Upper lobe of left lung (tissue), 6 donors: ENCODE measurements at regions not wholly inside any gene's neighbourhood (a gene's known extent, or its start where the extent isn't known, plus 50 kb on each side); places are given as distances from the start of the nearest gene placed in this dataset.
"Not testable (repeated sequence)": the region's sequence is repeated elsewhere in the genome, so short reads cannot be mapped to it uniquely, and the experiment has no call there.

ENCODE experiments used
- ATAC-seq, 2 donors: fragments of 200-7000 bp; cut with Tn5 transposase; one replicate each; pipeline ENCODE4 v1.9.1; 2022; ENCODE audit warnings: mild to moderate bottlenecking in 2 of 2, moderate library complexity in 2 of 2; ENCODE audit not compliant: low FRiP score in 2 of 2
- DNase-seq, 2 donors: peaks; one replicate each; pipeline ENCODE4 v3.0.0-alpha.2; 2019 to 2020
- H3K27ac ChIP-seq, 4 donors: fragments of 200-600 bp; sonication (generic); one replicate each; pipeline ENCODE4 v1.5.1; 2016 to 2019
- H3K27me3 ChIP-seq, 4 donors: fragments of 200-600 bp; sonication (generic); one replicate each; pipeline ENCODE4 v1.5.1; 2017 to 2019
- H3K36me3 ChIP-seq, 4 donors: fragments of 200-600 bp; sonication (generic); one replicate each; pipeline ENCODE4 v1.5.1; 2016 to 2019
- H3K4me1 ChIP-seq, 4 donors: fragments of 200-600 bp; sonication (generic); one replicate each; pipeline ENCODE4 v1.5.1; 2018 to 2019
- H3K4me3 ChIP-seq, 4 donors: fragments of 200-600 bp; sonication (generic); one replicate each; pipeline ENCODE4 v1.5.1; 2017 to 2019; ENCODE audit warnings: mild to moderate bottlenecking in 2 of 4, moderate library complexity in 1 of 4
- H3K9me3 ChIP-seq, 4 donors: fragments of 200-600 bp; sonication (generic); one replicate each; pipeline ENCODE4 v1.5.1; 2018 to 2019
- EP300 ChIP-seq, 4 donors: sonication (generic); formaldehyde crosslinking; IDR thresholded peaks; one replicate each; pipeline ENCODE4 v1.5.1; 2017; ENCODE audit warnings: antibody characterized with exemption in 4 of 4, control low read depth in 2 of 4
- POLR2A ChIP-seq, 4 donors: fragments of 450-650 bp; IDR thresholded peaks; one replicate each; pipeline ENCODE4 v1.5.1; 2016 to 2017; ENCODE audit warnings: antibody characterized with exemption in 4 of 4, mild to moderate bottlenecking in 2 of 4
- POLR2AphosphoS5 ChIP-seq, 2 donors: sonication (generic); formaldehyde crosslinking; IDR thresholded peaks; one replicate each; pipeline ENCODE4 v1.5.1; 2017; ENCODE audit warnings: antibody characterized with exemption in 2 of 2
- WGBS, 2 donors: methylation state at CpG; one replicate each; pipeline ENCODE4 v1.1.5; 2017 to 2018; 5-methylcytosine and 5-hydroxymethylcytosine counted together
- TF ChIP-seq, protein P1 (sequence below), 6 experiments: fragments of 450-650 bp in 4 of 6; fragments of 200-600 bp in 2 of 6; sonication (generic) in 2 of 6; IDR thresholded peaks; one replicate each; pipeline ENCODE4 v1.5.1; 2016 to 2019; ENCODE audit warnings: antibody characterized with exemption in 6 of 6
- donor health status: DM: no; HTN: no; CAD: no; lungs with moderate emphysema.
- donor health status: DM: no; HTN: yes; CAD: no; lungs with severe emphysema.

DNA sequence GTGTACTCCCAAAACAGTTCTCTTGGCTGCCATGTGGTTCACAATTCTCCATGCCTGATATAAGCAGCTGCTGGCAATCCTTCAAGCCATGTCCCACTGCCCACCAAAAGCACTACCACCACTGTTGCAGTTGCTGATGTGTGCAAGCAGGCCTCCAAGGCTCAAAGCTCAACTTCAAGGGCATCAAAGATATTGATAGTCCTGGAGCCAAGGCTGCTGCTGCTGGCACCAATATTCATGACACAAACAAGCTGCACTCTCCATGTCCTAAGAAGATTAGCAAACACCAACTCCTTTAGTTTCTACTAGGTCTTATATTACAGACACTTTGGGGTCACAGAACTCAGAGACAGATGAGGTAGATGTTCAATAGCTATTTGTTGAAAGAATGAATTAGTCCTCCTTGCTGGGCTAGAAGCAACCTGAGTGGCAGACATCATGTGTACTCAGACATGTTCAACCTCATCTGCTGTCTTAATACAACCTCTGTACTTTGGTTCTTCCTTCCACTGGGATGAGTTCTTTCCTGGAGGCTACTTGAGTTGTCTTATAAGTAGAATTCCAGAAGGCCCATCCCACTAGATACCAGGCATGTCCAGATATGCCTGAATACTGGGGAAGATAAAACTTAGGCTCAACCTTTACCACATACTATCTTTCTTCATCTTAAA lies 104.5 kb upstream of the UGP2 start:
- peak overlapping the region in 1 of 4 donors; percentile 28 for H3K27ac ChIP-seq
- TF ChIP-seq POLR2AphosphoS5 (IDR thresholded peaks at IDR 0.05) (no peak), POLR2A (IDR thresholded peaks at IDR 0.05) (no peak), EP300 (IDR thresholded peaks at IDR 0.05) (no peak)
- TF ChIP-seq, protein P1, sequence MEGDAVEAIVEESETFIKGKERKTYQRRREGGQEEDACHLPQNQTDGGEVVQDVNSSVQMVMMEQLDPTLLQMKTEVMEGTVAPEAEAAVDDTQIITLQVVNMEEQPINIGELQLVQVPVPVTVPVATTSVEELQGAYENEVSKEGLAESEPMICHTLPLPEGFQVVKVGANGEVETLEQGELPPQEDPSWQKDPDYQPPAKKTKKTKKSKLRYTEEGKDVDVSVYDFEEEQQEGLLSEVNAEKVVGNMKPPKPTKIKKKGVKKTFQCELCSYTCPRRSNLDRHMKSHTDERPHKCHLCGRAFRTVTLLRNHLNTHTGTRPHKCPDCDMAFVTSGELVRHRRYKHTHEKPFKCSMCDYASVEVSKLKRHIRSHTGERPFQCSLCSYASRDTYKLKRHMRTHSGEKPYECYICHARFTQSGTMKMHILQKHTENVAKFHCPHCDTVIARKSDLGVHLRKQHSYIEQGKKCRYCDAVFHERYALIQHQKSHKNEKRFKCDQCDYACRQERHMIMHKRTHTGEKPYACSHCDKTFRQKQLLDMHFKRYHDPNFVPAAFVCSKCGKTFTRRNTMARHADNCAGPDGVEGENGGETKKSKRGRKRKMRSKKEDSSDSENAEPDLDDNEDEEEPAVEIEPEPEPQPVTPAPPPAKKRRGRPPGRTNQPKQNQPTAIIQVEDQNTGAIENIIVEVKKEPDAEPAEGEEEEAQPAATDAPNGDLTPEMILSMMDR (IDR thresholded peaks at IDR 0.05): no peak
- H3K27me3 ChIP-seq: no peaks in the 10 kb centered on the region
- no peaks in the 10 kb centered on the region for H3K36me3 ChIP-seq
- H3K9me3 ChIP-seq: no peaks in the 10 kb centered on the region
- DNase-seq (no peak), ATAC-seq (no peak)
- H3K4me3 ChIP-seq: no peak overlapping the region
- H3K4me1 ChIP-seq: peaks cover 0 to 13% (median 2%) of the 10 kb centered on the region in 4 donors

DNA sequence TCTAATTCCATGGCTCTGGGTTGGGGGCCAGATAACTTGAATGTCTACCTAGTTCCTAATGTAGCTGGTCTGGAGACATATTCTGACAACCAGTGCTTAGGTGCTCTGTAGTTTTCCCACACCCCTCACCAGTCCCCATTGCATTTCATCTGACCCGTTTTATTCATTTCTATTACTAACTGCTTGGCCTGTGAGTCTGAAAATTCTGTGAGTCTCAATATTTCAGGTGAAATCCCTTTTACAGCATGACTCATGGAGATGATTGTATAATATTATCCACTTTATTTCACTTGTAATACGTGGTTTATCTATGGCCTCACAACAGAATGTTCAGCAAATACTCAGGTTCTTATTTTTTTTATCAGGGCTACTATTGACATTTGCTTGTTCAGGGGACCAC lies 103.7 kb upstream of the UGP2 start:
- Histone ChIP-seq H3K9me3 (no peaks in the 10 kb centered on the region), H3K27me3 (no peaks in the 10 kb centered on the region), H3K36me3 (no peaks in the 10 kb centered on the region), H3K4me1 (peaks cover 0 to 13% (median 2%) of the 10 kb centered on the region in 4 donors), H3K4me3 (no peak overlapping the region), H3K27ac (no peak overlapping the region)
- 81 to 89% methylated on average over 2 of the region's 2 CpGs for WGBS, 2 donors
- DNase-seq (no peak), ATAC-seq (no peak)
- TF ChIP-seq POLR2A (IDR thresholded peaks at IDR 0.05): no peak
- TF ChIP-seq, protein P1 (IDR thresholded peaks at IDR 0.05): no peak
- TF ChIP-seq EP300 (IDR thresholded peaks at IDR 0.05): no peak
- TF ChIP-seq POLR2AphosphoS5 (IDR thresholded peaks at IDR 0.05): no peak

DNA sequence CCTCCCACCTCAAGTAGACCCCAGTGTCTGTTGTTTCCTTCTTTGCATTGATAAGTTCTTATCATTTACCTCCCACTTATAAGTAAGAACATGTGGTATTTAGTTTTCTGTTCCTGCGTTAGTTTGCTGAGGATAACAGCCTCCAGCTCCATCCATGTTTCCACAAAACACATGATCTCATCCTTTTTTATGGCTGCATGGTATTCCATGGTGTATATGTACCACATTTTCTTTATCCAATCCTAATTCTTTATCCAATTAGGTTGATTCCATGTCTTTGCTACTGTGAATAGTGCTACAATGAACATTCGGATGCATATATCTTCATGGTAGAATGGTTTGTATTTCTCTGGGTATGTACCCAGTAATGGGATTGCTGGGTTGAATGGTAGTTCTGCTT lies 102.5 kb upstream of the UGP2 start:
- WGBS, 2 donors: 92 to 98% methylated on average over 2 of the region's 2 CpGs
- not testable (repeated sequence) for DNase-seq, ATAC-seq, H3K4me3 ChIP-seq, H3K27ac ChIP-seq, H3K36me3 ChIP-seq, H3K9me3 ChIP-seq, H3K27me3 ChIP-seq
- H3K4me1 ChIP-seq: peaks cover 0 to 16% (median 2%) of the 10 kb centered on the region in 4 donors

DNA sequence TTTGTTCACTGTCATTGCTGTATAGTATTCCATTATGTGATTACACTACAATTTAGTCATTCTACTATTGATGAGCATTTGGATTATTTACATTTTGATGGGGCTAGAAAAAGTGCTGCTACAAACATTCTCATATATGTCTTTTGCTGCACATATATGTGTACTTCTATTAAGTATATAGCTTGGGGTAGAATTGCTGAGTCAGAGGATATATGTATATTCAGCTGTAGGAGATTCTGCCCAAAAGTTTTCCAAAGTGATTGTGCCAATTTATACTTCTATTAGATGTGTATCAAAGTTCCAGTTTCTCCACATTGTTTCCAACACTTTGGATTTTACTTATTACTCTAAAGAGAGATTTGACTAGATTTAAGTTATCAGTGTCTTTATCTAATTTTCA lies 101.7 kb upstream of the UGP2 start:
- DNase-seq (no peak), ATAC-seq (no peak)
- Histone ChIP-seq H3K27me3 (no peaks in the 10 kb centered on the region), H3K27ac (no peak overlapping the region), H3K4me3 (no peak overlapping the region), H3K4me1 (peaks cover 0 to 18% (median 2%) of the 10 kb centered on the region in 4 donors), H3K36me3 (no peaks in the 10 kb centered on the region), H3K9me3 (no peaks in the 10 kb centered on the region)
- no peak for TF ChIP-seq EP300 (IDR thresholded peaks at IDR 0.05)
- TF ChIP-seq, protein P1 (IDR thresholded peaks at IDR 0.05): no peak
- TF ChIP-seq POLR2A (IDR thresholded peaks at IDR 0.05): no peak
- no peak for TF ChIP-seq POLR2AphosphoS5 (IDR thresholded peaks at IDR 0.05)

DNA sequence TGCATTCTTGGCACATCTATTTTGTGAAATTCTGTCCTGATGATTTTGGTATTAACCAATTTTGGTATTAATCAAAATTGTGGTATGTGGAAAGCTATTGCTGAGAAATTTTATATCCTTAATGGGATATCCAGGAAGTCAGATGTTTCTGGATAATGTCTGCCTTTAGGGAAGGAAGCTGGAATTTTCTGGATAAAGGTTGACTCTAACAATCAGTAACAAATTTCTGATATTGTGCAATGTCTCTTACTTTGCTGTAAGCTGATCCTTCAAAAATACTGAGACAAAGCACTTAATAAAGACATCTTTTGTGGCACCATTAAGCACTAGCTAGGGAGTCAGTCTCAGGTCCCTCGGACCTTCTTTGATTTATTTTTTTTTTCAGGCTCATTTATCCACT lies 100.8 kb upstream of the UGP2 start:
- no peaks in the 10 kb centered on the region for H3K9me3 ChIP-seq
- H3K27me3 ChIP-seq: no peaks in the 10 kb centered on the region
- no peaks in the 10 kb centered on the region for H3K36me3 ChIP-seq
- WGBS, 2 donors: 64 to 73% methylated on average over 1 of the region's 1 CpG
- H3K4me1 ChIP-seq: peaks cover 0 to 18% (median 2%) of the 10 kb centered on the region in 4 donors
- H3K27ac ChIP-seq: no peak overlapping the region
- TF ChIP-seq EP300 (IDR thresholded peaks at IDR 0.05) (no peak), POLR2A (IDR thresholded peaks at IDR 0.05) (no peak), POLR2AphosphoS5 (IDR thresholded peaks at IDR 0.05) (no peak)
- TF ChIP-seq, protein P1 (IDR thresholded peaks at IDR 0.05): no peak
- no peak overlapping the region for H3K4me3 ChIP-seq
- ATAC-seq (no peak), DNase-seq (no peak)
